GM20431 (cell line): ENCODE measurements at regions not wholly inside any gene's neighbourhood (a gene's known extent, or its start where the extent isn't known, plus 50 kb on each side); places are given as distances from the start of the nearest gene placed in this dataset.

ENCODE experiments used
- in situ Hi-C: fragments of 300-500 bp; cut with MseI, MboI; formaldehyde crosslinking; loops from one replicate; pipeline ENCODE4 v1.15.0; 2020; ENCODE audit warnings: low sequenced_read_pairs; ENCODE audit not compliant: unreplicated experiment

GRCh38 chr9:113692256-113692655 is 183.9 kb upstream of the ZNF618 start:
- in situ Hi-C loops, result no loop called here

GRCh38 chr9:113694912-113695311 is 181.2 kb upstream of the ZNF618 start:
- in situ Hi-C loops, result no loop called here

- in situ Hi-C loops, result no loop called here
These were observed 180.7 kb upstream of the ZNF618 start for GRCh38 chr9:113695440-113695851.

GRCh38 chr9:113695901-113696300 is 180.2 kb upstream of the ZNF618 start:
- in situ Hi-C loops, result no loop called here

- in situ Hi-C loops, result no loop called here
These were observed 174.0 kb upstream of the ZNF618 start for GRCh38 chr9:113701774-113702755.

GRCh38 chr9:113705306-113705927 is 170.7 kb upstream of the ZNF618 start:
- in situ Hi-C loops, result no loop called here

GRCh38 chr9:113705928-113706519 is 170.1 kb upstream of the ZNF618 start:
- in situ Hi-C loops, result no loop called here

GRCh38 chr9:113707953-113708695 is 168.0 kb upstream of the ZNF618 start:
- in situ Hi-C loops, result no loop called here

GRCh38 chr9:113708821-113709713 is 167.0 kb upstream of the ZNF618 start:
- in situ Hi-C loops, result no loop called here

GRCh38 chr9:113709721-113710120 is 166.4 kb upstream of the ZNF618 start:
- in situ Hi-C loops, result no loop called here

- in situ Hi-C loops, result no loop called here
These were observed 164.9 kb upstream of the ZNF618 start for GRCh38 chr9:113711251-113711650.

GRCh38 chr9:113712053-113712452 is 164.1 kb upstream of the ZNF618 start:
- in situ Hi-C loops, result no loop called here

- in situ Hi-C loops, result no loop called here
These were observed 161.0 kb upstream of the ZNF618 start for GRCh38 chr9:113715086-113715485.

GRCh38 chr9:113719919-113720318 is 156.2 kb upstream of the ZNF618 start:
- in situ Hi-C loops, result no loop called here

GRCh38 chr9:113720495-113720894 is 155.6 kb upstream of the ZNF618 start:
- in situ Hi-C loops, result no loop called here

- in situ Hi-C loops, result no loop called here
These were observed 154.3 kb upstream of the ZNF618 start for GRCh38 chr9:113721856-113722255.

- in situ Hi-C loops, result no loop called here
These were observed 151.9 kb upstream of the ZNF618 start for GRCh38 chr9:113724202-113724601.

GRCh38 chr9:113728989-113729388 is 147.1 kb upstream of the ZNF618 start:
- in situ Hi-C loops, result no loop called here

GRCh38 chr9:113734826-113735225 is 141.3 kb upstream of the ZNF618 start:
- in situ Hi-C loops, result no loop called here
